BJ (cell line): ENCODE measurements at regions not wholly inside any gene's neighbourhood (a gene's known extent, or its start where the extent isn't known, plus 50 kb on each side); places are given as distances from the start of the nearest gene placed in this dataset.

Experiments used
- CTCF ChIA-PET: fragments of 350-600 bp; formaldehyde crosslinking; extraction: SDS; loops from one replicate; lab custom pipeline; 2021; ENCODE audit warnings: antibody characterized with exemption, inconsistent platforms; lab: Yijun Ruan, JAX
- POLR2A ChIA-PET: fragments of 300-600 bp; sonication (Branson Sonifier 250); formaldehyde crosslinking; extraction: SDS; loops from one replicate; lab custom pipeline; 2021; ENCODE audit warnings: antibody characterized with exemption; lab: Charles Lee
- DNase-seq: peaks from one replicate; pipeline ENCODE4 v3.0.0-alpha.2; 2011; ENCODE audit warnings: low read depth
- H3K27me3 ChIP-seq: 2 replicates; pipeline ENCODE4 v1.6.0; 2011; ENCODE audit warnings: low read length; ENCODE audit not compliant: control insufficient read depth, insufficient read depth
- H3K36me3 ChIP-seq: 2 replicates; pipeline ENCODE4 v1.5.1; 2011; ENCODE audit warnings: low read length; ENCODE audit not compliant: control insufficient read depth, insufficient read depth
- H3K4me3 ChIP-seq: 2 replicates; pipeline ENCODE4 v1.5.1; 2011; ENCODE audit warnings: low read depth, mild to moderate bottlenecking, control low read depth, low read length
- CTCF ChIP-seq: IDR thresholded peaks from 2 replicates; pipeline ENCODE4 v1.5.1; 2011; ENCODE audit warnings: low read depth, mild to moderate bottlenecking, control low read depth, inconsistent platforms, low read length, moderate library complexity; ENCODE audit not compliant: insufficient read depth

- H3K36me3 ChIP-seq = no peaks in the 10 kb centered on the region
- DNase-seq = no peak
- no peaks in the 10 kb centered on the region for H3K27me3 ChIP-seq
- no peak for TF ChIP-seq CTCF
- no peak overlapping the region for H3K4me3 ChIP-seq
- CTCF ChIA-PET = no interaction called here
- POLR2A ChIA-PET = no interaction called here
Measured at GRCh38 chr4:159545556-159545955, 442.7 kb downstream of the RAPGEF2 start.

GRCh38 chr4:159547645-159548308 is 444.9 kb downstream of the RAPGEF2 start:
- Histone ChIP-seq H3K4me3 (no peak overlapping the region), H3K27me3 (no peaks in the 10 kb centered on the region), H3K36me3 (no peaks in the 10 kb centered on the region)
- CTCF ChIA-PET = no interaction called here
- no peak for DNase-seq
- no peak for TF ChIP-seq CTCF
- POLR2A ChIA-PET = no interaction called here

GRCh38 chr4:159549098-159549518 is 446.2 kb downstream of the RAPGEF2 start:
- no peak for TF ChIP-seq CTCF
- POLR2A ChIA-PET = no interaction called here
- no peak for DNase-seq
- Histone ChIP-seq H3K36me3 (no peaks in the 10 kb centered on the region), H3K27me3 (no peaks in the 10 kb centered on the region), H3K4me3 (no peak overlapping the region)
- CTCF ChIA-PET = no interaction called here

- Histone ChIP-seq H3K4me3 (no peak overlapping the region), H3K36me3 (no peaks in the 10 kb centered on the region), H3K27me3 (no peaks in the 10 kb centered on the region)
- no peak for TF ChIP-seq CTCF
- DNase-seq = no peak
- POLR2A ChIA-PET = no interaction called here
- CTCF ChIA-PET = no interaction called here
Measured at GRCh38 chr4:159551281-159551680, 448.4 kb downstream of the RAPGEF2 start.

- no peak for DNase-seq
- ChIA-PET CTCF (no interaction called here), POLR2A (no interaction called here)
- no peaks in the 10 kb centered on the region for H3K27me3 ChIP-seq
- no peaks in the 10 kb centered on the region for H3K36me3 ChIP-seq
- no peak for TF ChIP-seq CTCF
- no peak overlapping the region for H3K4me3 ChIP-seq
Measured at GRCh38 chr4:159552979-159553768, 450.3 kb downstream of the RAPGEF2 start.
